HL-60 (cell line): ENCODE measurements at regions not wholly inside any gene's neighbourhood (a gene's known extent, or its start where the extent isn't known, plus 50 kb on each side); places are given as distances from the start of the nearest gene placed in this dataset.

ENCODE experiments used
- CTCF ChIP-seq: IDR thresholded peaks from one replicate; pipeline ENCODE4 v1.5.1; 2011; ENCODE audit warnings: low read length, control low read depth, inconsistent platforms; ENCODE audit not compliant: insufficient read depth
- GABPA ChIP-seq: IDR thresholded peaks from 2 replicates; pipeline ENCODE4 v1.6.1; 2012; ENCODE audit warnings: low read depth
- TF ChIP-seq, protein P1 (sequence below): IDR thresholded peaks from 2 replicates; pipeline ENCODE4 v1.6.1; 2012; ENCODE audit warnings: low read depth; ENCODE audit not compliant: insufficient replicate concordance

GRCh38 chr6:63394656-63395308 is 75.0 kb upstream of the LGSN start:
- TF ChIP-seq CTCF = no peak
- no peak for TF ChIP-seq GABPA
- TF ChIP-seq, protein P1, sequence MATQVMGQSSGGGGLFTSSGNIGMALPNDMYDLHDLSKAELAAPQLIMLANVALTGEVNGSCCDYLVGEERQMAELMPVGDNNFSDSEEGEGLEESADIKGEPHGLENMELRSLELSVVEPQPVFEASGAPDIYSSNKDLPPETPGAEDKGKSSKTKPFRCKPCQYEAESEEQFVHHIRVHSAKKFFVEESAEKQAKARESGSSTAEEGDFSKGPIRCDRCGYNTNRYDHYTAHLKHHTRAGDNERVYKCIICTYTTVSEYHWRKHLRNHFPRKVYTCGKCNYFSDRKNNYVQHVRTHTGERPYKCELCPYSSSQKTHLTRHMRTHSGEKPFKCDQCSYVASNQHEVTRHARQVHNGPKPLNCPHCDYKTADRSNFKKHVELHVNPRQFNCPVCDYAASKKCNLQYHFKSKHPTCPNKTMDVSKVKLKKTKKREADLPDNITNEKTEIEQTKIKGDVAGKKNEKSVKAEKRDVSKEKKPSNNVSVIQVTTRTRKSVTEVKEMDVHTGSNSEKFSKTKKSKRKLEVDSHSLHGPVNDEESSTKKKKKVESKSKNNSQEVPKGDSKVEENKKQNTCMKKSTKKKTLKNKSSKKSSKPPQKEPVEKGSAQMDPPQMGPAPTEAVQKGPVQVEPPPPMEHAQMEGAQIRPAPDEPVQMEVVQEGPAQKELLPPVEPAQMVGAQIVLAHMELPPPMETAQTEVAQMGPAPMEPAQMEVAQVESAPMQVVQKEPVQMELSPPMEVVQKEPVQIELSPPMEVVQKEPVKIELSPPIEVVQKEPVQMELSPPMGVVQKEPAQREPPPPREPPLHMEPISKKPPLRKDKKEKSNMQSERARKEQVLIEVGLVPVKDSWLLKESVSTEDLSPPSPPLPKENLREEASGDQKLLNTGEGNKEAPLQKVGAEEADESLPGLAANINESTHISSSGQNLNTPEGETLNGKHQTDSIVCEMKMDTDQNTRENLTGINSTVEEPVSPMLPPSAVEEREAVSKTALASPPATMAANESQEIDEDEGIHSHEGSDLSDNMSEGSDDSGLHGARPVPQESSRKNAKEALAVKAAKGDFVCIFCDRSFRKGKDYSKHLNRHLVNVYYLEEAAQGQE = no peak
